Ishikawa (cell line): ENCODE measurements at regions not wholly inside any gene's neighbourhood (a gene's known extent, or its start where the extent isn't known, plus 50 kb on each side); places are given as distances from the start of the nearest gene placed in this dataset.

ENCODE experiments used
- CEBPB ChIP-seq: IDR thresholded peaks from 2 replicates; pipeline ENCODE4 v1.6.1; 2012
- CREB1 ChIP-seq: IDR thresholded peaks from 2 replicates; pipeline ENCODE4 v1.6.1; 2012; ENCODE audit warnings: low read depth
- EGR1 ChIP-seq: IDR thresholded peaks from 2 replicates; pipeline ENCODE4 v1.6.1; 2012
- EP300 ChIP-seq: IDR thresholded peaks from 2 replicates; pipeline ENCODE4 v1.6.1; 2012; ENCODE audit warnings: borderline replicate concordance
- FOXM1 ChIP-seq: IDR thresholded peaks from 2 replicates; pipeline ENCODE4 v1.6.1; 2012; ENCODE audit warnings: low read depth, borderline replicate concordance
- MAX ChIP-seq: IDR thresholded peaks from 2 replicates; pipeline ENCODE4 v1.6.1; 2012
- NFIC ChIP-seq: IDR thresholded peaks from 2 replicates; pipeline ENCODE4 v1.6.1; 2012
- RAD21 ChIP-seq: IDR thresholded peaks from 2 replicates; pipeline ENCODE4 v1.6.1; 2012; ENCODE audit warnings: low read depth
- TAF1 ChIP-seq: IDR thresholded peaks from 2 replicates; pipeline ENCODE4 v1.6.1; 2012; ENCODE audit warnings: low read depth, mild to moderate bottlenecking
- TCF12 ChIP-seq: IDR thresholded peaks from 2 replicates; pipeline ENCODE4 v1.6.1; 2012; ENCODE audit warnings: low read depth
- TEAD4 ChIP-seq: IDR thresholded peaks from 2 replicates; pipeline ENCODE4 v1.6.1; 2012
- YY1 ChIP-seq: IDR thresholded peaks from 2 replicates; pipeline ENCODE4 v1.6.1; 2012; ENCODE audit warnings: low read depth
- ZBTB7A ChIP-seq: IDR thresholded peaks from 2 replicates; pipeline ENCODE4 v1.6.1; 2012; ENCODE audit warnings: low read depth
- TF ChIP-seq, protein P1 (sequence below): IDR thresholded peaks from 2 replicates; pipeline ENCODE4 v1.6.1; 2012; ENCODE audit warnings: low read depth, mild to moderate bottlenecking
- TF ChIP-seq, protein P2 (sequence below): IDR thresholded peaks from 2 replicates; pipeline ENCODE4 v1.6.1; 2012

DNA sequence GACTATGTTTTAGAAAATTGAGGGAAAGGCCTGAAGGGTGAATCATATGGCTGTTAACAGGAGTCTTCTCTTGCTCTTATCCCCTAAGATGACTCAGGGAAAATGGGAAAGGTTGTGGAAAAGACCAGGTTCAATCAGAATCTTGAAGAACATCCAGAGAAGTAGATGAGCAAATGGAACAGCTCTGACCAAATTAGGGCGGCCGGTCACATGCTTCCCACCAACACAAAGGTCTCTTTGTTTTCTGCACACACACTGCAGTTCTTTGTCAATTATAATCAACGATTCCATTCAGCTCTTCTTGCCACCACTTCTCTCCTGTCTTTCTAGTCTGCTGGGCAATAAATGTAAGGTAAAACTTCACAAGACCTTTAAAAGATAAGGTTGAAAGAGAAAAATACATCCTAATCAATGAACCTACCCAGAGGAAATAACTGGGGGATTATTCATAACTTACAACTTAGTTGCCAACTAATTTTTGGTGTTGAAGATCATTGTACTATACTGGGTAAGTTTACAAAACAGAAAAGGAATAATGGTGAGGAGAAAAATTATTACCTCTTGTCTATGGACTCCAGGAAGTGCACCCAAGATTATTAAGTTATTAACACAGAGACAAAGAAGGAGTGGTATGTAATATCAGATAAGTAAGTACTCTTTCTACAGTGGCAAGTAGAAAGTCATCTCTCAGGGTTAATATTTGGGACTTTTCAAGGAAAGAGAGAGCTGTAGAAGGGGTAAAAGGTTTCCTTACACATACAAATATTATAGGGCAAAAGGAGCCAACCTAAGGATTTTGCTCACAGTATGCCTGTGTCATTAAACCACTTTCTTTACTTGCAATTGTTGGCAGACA is 441.9 kb upstream of the PIK3R1 start:
- no peak for TF ChIP-seq EP300
- TF ChIP-seq MAX: no peak
- TF ChIP-seq, protein P1, sequence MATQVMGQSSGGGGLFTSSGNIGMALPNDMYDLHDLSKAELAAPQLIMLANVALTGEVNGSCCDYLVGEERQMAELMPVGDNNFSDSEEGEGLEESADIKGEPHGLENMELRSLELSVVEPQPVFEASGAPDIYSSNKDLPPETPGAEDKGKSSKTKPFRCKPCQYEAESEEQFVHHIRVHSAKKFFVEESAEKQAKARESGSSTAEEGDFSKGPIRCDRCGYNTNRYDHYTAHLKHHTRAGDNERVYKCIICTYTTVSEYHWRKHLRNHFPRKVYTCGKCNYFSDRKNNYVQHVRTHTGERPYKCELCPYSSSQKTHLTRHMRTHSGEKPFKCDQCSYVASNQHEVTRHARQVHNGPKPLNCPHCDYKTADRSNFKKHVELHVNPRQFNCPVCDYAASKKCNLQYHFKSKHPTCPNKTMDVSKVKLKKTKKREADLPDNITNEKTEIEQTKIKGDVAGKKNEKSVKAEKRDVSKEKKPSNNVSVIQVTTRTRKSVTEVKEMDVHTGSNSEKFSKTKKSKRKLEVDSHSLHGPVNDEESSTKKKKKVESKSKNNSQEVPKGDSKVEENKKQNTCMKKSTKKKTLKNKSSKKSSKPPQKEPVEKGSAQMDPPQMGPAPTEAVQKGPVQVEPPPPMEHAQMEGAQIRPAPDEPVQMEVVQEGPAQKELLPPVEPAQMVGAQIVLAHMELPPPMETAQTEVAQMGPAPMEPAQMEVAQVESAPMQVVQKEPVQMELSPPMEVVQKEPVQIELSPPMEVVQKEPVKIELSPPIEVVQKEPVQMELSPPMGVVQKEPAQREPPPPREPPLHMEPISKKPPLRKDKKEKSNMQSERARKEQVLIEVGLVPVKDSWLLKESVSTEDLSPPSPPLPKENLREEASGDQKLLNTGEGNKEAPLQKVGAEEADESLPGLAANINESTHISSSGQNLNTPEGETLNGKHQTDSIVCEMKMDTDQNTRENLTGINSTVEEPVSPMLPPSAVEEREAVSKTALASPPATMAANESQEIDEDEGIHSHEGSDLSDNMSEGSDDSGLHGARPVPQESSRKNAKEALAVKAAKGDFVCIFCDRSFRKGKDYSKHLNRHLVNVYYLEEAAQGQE: no peak
- TF ChIP-seq TCF12: no peak
- no peak for TF ChIP-seq FOXM1
- no peak for TF ChIP-seq NFIC
- TF ChIP-seq YY1: no peak
- no peak for TF ChIP-seq CEBPB
- TF ChIP-seq EGR1: no peak
- TF ChIP-seq TEAD4: no peak
- TF ChIP-seq RAD21: no peak
- TF ChIP-seq CREB1: no peak
- TF ChIP-seq TAF1: no peak
- no peak for TF ChIP-seq ZBTB7A
- TF ChIP-seq, protein P2, sequence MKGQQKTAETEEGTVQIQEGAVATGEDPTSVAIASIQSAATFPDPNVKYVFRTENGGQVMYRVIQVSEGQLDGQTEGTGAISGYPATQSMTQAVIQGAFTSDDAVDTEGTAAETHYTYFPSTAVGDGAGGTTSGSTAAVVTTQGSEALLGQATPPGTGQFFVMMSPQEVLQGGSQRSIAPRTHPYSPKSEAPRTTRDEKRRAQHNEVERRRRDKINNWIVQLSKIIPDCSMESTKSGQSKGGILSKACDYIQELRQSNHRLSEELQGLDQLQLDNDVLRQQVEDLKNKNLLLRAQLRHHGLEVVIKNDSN: no peak

- no peak for TF ChIP-seq CREB1
- no peak for TF ChIP-seq EGR1
- no peak for TF ChIP-seq YY1
- no peak for TF ChIP-seq NFIC
- TF ChIP-seq FOXM1: no peak
- TF ChIP-seq RAD21: no peak
- TF ChIP-seq, protein P1: no peak
- TF ChIP-seq, protein P2: no peak
- TF ChIP-seq MAX: no peak
- no peak for TF ChIP-seq ZBTB7A
- no peak for TF ChIP-seq TAF1
- TF ChIP-seq CEBPB: no peak
Measured at GRCh38 chr5:67771791-67772190, 443.8 kb upstream of the PIK3R1 start.

GRCh38 chr5:67771221-67771620 is 444.3 kb upstream of the PIK3R1 start:
- TF ChIP-seq CREB1 (no peak), EGR1 (no peak), ZBTB7A (no peak)

DNA sequence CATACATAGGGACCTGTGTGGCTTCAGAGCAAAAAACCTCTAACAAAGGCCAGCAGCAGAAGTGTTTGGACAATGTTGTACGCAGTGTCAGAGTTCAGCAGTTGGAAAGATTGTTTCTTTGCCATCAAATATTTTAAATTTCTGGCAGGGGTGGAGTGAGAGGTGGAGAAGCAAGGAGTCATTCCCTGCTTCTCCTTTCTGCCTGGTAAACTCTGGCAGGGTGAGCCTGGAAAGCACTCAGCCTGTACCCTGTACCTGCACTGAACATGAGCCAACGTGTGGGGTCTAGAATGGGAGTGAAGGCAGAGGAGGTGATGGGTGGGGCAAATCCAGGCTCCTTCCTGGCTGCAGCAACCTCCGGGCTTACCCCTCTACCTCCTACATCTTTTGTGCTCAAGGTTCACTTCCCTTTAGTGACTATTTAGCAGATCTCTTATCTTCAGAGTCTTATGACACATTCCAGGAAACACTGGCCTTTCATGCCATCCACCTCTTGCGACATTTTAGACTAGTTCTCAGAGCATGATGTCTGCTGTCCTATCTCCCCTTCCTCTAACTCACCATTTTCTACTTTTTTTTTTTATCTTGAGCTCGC is 445.0 kb upstream of the PIK3R1 start:
- TF ChIP-seq YY1: no peak
- TF ChIP-seq EP300: no peak
- no peak for TF ChIP-seq TEAD4
- no peak for TF ChIP-seq NFIC
- TF ChIP-seq ZBTB7A: no peak
- TF ChIP-seq FOXM1: no peak
- TF ChIP-seq MAX: no peak
- TF ChIP-seq CEBPB: no peak
- TF ChIP-seq TAF1: no peak
- no peak for TF ChIP-seq TCF12
- TF ChIP-seq, protein P2: no peak
- no peak for TF ChIP-seq RAD21
- no peak for TF ChIP-seq EGR1
- TF ChIP-seq, protein P1: no peak
- no peak for TF ChIP-seq CREB1
